GM19467 (cell line): ENCODE measurements at regions not wholly inside any gene's neighbourhood (a gene's known extent, or its start where the extent isn't known, plus 50 kb on each side); places are given as distances from the start of the nearest gene placed in this dataset.
"Not testable (repeated sequence)": the region's sequence is repeated elsewhere in the genome, so short reads cannot be mapped to it uniquely, and the experiment has no call there.

ENCODE experiments used
- ATAC-seq: cut with Tn5 transposase; IDR thresholded peaks from one replicate; pipeline ENCODE4 v1.9.1; 2021; ENCODE audit warnings: mild to moderate bottlenecking, moderate library complexity; ENCODE audit not compliant: unreplicated experiment

- ATAC-seq, result no peak
Measured at GRCh38 chr4:158053086-158053485, 119.7 kb downstream of the GASK1B start.

DNA sequence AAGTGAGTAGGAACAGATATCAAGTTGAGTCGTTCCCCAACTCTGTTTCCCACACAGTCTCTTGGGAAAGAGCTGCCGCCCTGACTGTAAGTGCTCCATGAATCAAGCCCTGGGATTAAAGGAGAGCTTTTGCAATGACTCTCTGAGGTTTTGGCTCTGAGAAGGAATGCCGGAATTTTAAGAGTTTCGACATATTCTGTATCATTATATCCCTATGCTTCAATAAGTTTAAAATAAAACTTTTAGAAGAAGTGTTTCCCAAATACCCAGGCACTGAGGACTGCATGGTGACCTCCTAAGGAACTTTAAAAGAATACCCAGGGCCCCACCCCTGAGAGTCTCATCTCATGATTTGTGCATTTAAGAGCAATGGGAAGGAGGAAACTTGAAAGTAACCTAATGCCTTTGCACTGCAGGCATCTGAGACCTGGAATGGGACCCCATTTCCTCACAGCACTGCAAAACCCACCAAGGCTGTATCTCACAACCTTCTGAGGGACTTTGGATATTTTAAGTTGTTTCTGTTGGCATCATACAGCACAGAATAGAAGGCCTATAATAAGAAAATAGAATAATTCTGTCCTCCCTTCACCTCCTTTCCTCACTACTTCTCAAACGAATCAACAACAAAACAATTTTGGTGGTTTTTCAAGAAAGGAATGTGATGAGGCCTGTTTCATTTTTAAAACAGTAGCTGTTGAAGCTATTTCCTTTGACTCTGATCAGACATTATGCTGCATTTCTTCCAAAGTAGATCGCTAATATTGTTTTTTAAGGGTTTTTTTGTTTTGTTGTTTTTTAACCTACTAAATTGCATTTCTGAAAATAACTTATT lies 121.2 kb downstream of the GASK1B start:
- ATAC-seq, result no peak

- ATAC-seq, result no peak
Measured at GRCh38 chr4:158050942-158051341, 121.9 kb downstream of the GASK1B start.

DNA sequence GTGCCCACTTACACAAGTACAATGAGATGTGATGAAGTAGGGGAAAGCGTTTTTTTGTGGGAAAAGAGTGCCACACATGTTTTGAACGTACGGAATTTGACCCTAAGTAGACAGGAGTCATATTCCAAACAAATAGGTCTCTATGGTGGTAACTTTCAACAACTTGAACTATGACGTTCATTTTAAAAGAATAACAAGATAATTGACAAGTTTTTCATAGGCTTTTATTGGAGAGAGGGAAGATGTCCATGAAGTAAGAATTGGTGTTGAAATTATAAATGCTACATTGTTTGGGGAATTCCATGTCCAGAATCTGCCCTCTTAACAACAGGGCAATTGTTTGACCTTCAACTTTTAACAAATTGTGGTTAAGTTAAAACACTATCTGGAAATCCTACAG lies 126.5 kb downstream of the GASK1B start:
- no peak for ATAC-seq

- ATAC-seq, result no peak
Measured at GRCh38 chr4:158043971-158044618, 128.7 kb downstream of the GASK1B start.

- no peak for ATAC-seq
Measured at GRCh38 chr4:158042591-158043030, 130.2 kb downstream of the GASK1B start.

DNA sequence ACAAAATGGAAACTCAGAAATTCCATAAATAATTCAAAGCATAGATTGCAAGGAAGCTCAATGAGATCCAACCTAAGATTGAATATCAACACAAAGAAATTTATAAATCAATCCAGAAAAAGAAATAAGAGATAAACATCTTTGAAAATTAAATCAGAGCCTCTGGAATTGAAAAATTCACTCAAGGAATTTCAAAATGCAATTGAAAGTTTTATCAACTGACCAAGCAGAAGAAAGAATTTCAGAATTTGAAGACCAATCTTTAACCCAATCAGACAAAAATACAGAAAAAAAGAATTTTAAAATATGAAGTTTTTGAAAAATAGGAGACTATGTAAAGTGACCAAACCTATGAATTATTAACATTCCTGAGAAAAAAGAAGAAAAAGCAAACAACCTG lies 134.1 kb downstream of the GASK1B start:
- no peak for ATAC-seq

DNA sequence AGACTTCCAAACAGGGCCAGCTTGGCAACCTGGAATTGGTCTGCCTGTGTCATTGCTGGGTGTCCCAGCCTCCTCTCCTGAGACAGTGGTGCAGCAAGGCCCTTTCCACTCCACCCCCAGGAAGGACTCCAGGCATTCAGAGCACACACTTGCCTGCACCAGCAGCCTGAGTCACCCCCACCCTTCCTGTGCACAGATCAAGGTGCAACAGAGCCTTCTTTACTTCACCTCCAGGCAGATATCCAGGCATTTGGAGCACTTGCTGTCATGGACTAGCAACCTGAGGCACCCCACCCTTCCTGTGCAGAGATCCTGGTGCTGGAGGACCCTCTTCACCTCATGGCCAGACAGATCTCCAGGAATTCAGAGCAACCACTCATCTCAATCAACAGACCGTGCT lies 135.8 kb downstream of the GASK1B start:
- ATAC-seq, result no peak

GRCh38 chr4:158035662-158036195 lies 137.1 kb downstream of the GASK1B start:
- no peak for ATAC-seq

GRCh38 chr4:158033416-158034120 lies 139.3 kb downstream of the GASK1B start:
- ATAC-seq, result no peak

GRCh38 chr4:158032733-158033415 lies 140.0 kb downstream of the GASK1B start:
- no peak for ATAC-seq

DNA sequence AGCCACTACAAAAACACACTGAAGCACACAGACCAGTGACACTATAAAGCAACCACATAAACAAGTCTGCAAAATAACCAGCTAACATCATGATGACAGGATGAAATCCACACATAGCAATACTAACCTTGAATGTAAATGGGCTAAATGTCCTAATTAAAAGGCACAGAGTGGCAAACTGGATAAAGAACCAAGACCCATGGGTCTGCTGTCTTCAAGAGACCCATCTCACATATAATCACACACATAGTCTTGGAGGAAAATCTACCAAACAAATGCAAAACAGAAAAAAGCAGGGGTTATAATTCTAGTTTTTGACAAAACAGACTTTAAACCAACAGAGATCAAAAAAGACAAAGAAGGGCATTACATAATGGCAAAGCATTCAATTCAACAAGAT lies 144.4 kb downstream of the GASK1B start:
- ATAC-seq, result not testable (repeated sequence)

GRCh38 chr4:158025131-158025530 lies 147.7 kb downstream of the GASK1B start:
- no peak for ATAC-seq

DNA sequence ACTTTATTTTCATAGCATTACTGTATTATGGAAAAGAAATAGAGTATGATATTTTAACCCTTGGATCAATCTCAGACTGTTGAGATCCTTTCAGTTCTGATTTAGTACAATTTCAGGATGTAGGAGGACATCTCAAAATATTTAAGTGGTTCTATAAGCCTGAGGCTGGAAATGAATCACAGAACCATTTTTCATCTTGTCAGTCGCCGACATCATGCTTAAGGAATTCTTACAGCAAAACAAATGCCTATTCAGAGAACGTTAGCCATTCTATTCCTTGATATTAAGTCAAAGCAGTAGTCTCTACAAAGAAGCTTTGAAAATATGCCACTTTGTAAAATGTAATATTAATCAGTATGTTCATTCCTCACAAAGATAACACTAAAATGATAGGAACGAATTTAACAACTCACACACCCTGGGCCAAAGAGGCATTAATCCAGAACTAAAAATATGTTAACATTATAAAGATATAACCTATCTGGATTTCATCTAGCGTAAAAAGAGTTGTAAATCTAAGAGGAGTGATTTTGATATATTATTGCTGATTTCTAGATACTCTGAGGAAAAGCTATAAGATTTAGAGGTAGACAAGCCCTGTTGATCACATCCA lies 152.0 kb downstream of the GASK1B start:
- ATAC-seq, result no peak

DNA sequence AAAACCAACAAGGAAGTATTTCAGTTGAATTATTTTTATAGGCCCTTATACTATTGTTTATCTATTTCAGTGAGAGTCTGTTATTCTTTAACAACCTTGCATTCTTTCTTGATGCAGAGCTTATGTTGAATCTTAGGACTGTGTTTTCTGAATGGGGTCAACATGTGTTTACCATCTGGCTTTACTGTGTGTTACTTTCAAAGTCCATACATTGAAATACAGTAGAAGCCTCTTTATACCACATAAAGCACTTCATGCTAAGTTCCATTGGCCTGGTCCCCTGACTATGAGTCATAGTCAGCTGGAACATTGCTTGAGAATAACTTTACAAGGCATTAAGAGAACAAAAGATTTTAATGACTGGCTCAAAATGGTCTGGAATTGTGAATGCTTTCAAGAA lies 152.6 kb downstream of the GASK1B start:
- ATAC-seq, result no peak

GRCh38 chr4:158018831-158019230 lies 154.0 kb downstream of the GASK1B start:
- ATAC-seq, result no peak

GRCh38 chr4:158018221-158018830 lies 154.5 kb downstream of the GASK1B start:
- no peak for ATAC-seq

GRCh38 chr4:158016511-158016910 lies 156.3 kb downstream of the GASK1B start:
- no peak for ATAC-seq

GRCh38 chr4:158015241-158015640 lies 157.6 kb downstream of the GASK1B start:
- no peak for ATAC-seq

GRCh38 chr4:158013858-158014257 lies 159.0 kb downstream of the GASK1B start:
- ATAC-seq, result no peak
